ENCODE measurements at regions not wholly inside any gene's neighbourhood (a gene's known extent, or its start where the extent isn't known, plus 50 kb on each side); places are given as distances from the start of the nearest gene placed in this dataset.

DNA sequence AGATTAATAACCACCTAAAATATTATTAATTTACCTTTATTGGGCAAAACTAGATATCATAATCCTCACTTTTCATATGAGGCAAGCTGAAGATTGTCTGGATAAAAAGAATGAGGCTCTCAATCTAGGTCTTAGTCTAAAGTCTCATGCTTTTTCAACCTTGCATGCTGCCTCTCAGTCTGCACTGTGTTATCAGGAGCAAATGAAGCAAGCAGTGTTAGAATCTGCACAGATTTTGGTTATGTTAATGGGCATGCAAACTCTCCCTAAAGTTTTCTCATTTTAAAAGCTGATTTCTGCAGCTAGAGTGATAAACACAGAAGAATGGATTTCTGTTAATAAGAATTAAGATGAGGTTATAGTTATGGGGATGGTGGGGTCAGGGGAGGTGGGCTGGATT, 350.7 kb upstream of the C11orf87 start:
- DNase-seq (ENCODE audit: low read depth in 1 of 2, low spot score in 2 of 2) (no peak), FAIRE-seq (no peak)
- H3K18ac ChIP-seq (ENCODE audit: extremely low read depth, low read length) = no peak overlapping the region
- no peak overlapping the region for H3K56ac ChIP-seq (replicated peaks; ENCODE audit: insufficient read length, low read depth, low read length)
- H4K5ac ChIP-seq (ENCODE audit: insufficient read length, low read depth, low read length) = no peak overlapping the region
- no peaks in the 10 kb centered on the region for H3K9me3 ChIP-seq (ENCODE audit: insufficient read depth in 2 of 2, low read depth in 1 of 2, low read length in 1 of 2)
- H3K4me1 ChIP-seq (replicated peaks in 1 of 4; ENCODE audit: control insufficient read depth in 3 of 4, insufficient read depth in 4 of 4, low read length in 3 of 4) = no peaks in the 10 kb centered on the region
- H3K4me3 ChIP-seq (ENCODE audit: extremely low read depth in 1 of 4, insufficient read depth in 2 of 4, low read depth in 3 of 4, low read length in 4 of 4) = no peak overlapping the region
- H3K79me2 ChIP-seq (ENCODE audit: control insufficient read depth in 1 of 2, insufficient read depth in 2 of 2, low read length in 2 of 2) = no peaks in the 10 kb centered on the region
- no peak overlapping the region for H2BK15ac ChIP-seq (ENCODE audit: low read length)
- H3K9ac ChIP-seq (replicated peaks in 1 of 4; ENCODE audit: extremely low read depth in 1 of 4, low read depth in 3 of 4, low read length in 3 of 4) = no peak overlapping the region
- no peak overlapping the region for H3K4me2 ChIP-seq (ENCODE audit: insufficient read depth in 1 of 2, low read depth in 2 of 2, low read length in 2 of 2)
- POLR2A ChIA-PET (ENCODE audit: partially characterized antibody) = no interaction called here
- TF ChIP-seq KDM4A (IDR thresholded peaks at IDR 0.05; ENCODE audit: low read depth, low read length, severe bottlenecking) (no peak), PHF8 (conservative IDR thresholded peaks at IDR 0.05; ENCODE audit: low read depth, low read length) (no peak), KDM1A (IDR thresholded peaks at IDR 0.05; ENCODE audit: borderline replicate concordance, low read length) (no peak), TEAD4 (IDR thresholded peaks at IDR 0.05; ENCODE audit: low read depth, low read length) (no peak), POLR2A (IDR thresholded peaks at IDR 0.05; ENCODE audit: control extremely low read depth in 1 of 2, low read depth in 2 of 2, low read length in 2 of 2) (no peak), CHD1 (IDR thresholded peaks at IDR 0.05; ENCODE audit: low read depth, low read length) (no peak), SRF (IDR thresholded peaks at IDR 0.05; ENCODE audit: low read depth, low read length) (no peak), SIRT6 (IDR thresholded peaks at IDR 0.05; ENCODE audit: low read length) (no peak)
- TF ChIP-seq, protein P1, sequence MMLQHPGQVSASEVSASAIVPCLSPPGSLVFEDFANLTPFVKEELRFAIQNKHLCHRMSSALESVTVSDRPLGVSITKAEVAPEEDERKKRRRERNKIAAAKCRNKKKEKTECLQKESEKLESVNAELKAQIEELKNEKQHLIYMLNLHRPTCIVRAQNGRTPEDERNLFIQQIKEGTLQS (IDR thresholded peaks at IDR 0.05; ENCODE audit: insufficient read depth, low read depth, low read length) = no peak
- TF ChIP-seq, protein P2, sequence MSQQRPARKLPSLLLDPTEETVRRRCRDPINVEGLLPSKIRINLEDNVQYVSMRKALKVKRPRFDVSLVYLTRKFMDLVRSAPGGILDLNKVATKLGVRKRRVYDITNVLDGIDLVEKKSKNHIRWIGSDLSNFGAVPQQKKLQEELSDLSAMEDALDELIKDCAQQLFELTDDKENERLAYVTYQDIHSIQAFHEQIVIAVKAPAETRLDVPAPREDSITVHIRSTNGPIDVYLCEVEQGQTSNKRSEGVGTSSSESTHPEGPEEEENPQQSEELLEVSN (IDR thresholded peaks at IDR 0.05) = no peak
- no peak overlapping the region for H3K4ac ChIP-seq (replicated peaks; ENCODE audit: insufficient read length, low read depth, low read length)
- no peak overlapping the region for H2BK12ac ChIP-seq (ENCODE audit: low read depth, low read length)
- no peak overlapping the region for H2AK5ac ChIP-seq (ENCODE audit: low read depth, low read length)
- H4K20me1 ChIP-seq (replicated peaks in 1 of 2; ENCODE audit: control insufficient read depth in 1 of 2, insufficient read depth in 2 of 2, low read length in 2 of 2) = no peaks in the 10 kb centered on the region
- CTCF ChIA-PET (ENCODE audit: partially characterized antibody) = interaction anchor here (0.6 to 1.7 kb wide), 3 partner anchors 25 to 283 kb away, joined by 3 to 4 read pairs (median 3); no protein-coding TSS in a partner anchor
- no peak overlapping the region for H3K23ac ChIP-seq (ENCODE audit: insufficient read length)
- no peaks in the 10 kb centered on the region for H3K79me1 ChIP-seq (ENCODE audit: low read depth, low read length)
- no peak overlapping the region for H2BK5ac ChIP-seq (ENCODE audit: low read depth, low read length)
- H4K8ac ChIP-seq (ENCODE audit: extremely low read depth, insufficient read depth, low read length) = no peak overlapping the region
- no peaks in the 10 kb centered on the region for H3K36me3 ChIP-seq (ENCODE audit: control insufficient read depth in 2 of 4, insufficient read depth in 4 of 4, low read length in 3 of 4)
- H3K27me3 ChIP-seq (replicated peaks in 1 of 4; ENCODE audit: control insufficient read depth in 3 of 4, extremely low read depth in 1 of 4, insufficient read depth in 3 of 4, low read length in 3 of 4) = no peaks in the 10 kb centered on the region
- no peak overlapping the region for H2BK120ac ChIP-seq (replicated peaks; ENCODE audit: low read depth, low read length)
- no peak overlapping the region for H2BK20ac ChIP-seq (ENCODE audit: low read length)
- no peak overlapping the region for H3K27ac ChIP-seq (ENCODE audit: low read depth, low read length)
- H2AFZ ChIP-seq (ENCODE audit: low read length) = no peak overlapping the region
- H3K23me2 ChIP-seq (ENCODE audit: low read depth, low read length) = no peaks in the 10 kb centered on the region; the same call in 1 of the 2 replicates
- no peak overlapping the region for H4K91ac ChIP-seq (replicated peaks; ENCODE audit: insufficient read length, low read length)
- H3K14ac ChIP-seq (ENCODE audit: insufficient read length) = no peak overlapping the region
